ENCODE measurements at regions not wholly inside any gene's neighbourhood (a gene's known extent, or its start where the extent isn't known, plus 50 kb on each side); places are given as distances from the start of the nearest gene placed in this dataset.

DNA sequence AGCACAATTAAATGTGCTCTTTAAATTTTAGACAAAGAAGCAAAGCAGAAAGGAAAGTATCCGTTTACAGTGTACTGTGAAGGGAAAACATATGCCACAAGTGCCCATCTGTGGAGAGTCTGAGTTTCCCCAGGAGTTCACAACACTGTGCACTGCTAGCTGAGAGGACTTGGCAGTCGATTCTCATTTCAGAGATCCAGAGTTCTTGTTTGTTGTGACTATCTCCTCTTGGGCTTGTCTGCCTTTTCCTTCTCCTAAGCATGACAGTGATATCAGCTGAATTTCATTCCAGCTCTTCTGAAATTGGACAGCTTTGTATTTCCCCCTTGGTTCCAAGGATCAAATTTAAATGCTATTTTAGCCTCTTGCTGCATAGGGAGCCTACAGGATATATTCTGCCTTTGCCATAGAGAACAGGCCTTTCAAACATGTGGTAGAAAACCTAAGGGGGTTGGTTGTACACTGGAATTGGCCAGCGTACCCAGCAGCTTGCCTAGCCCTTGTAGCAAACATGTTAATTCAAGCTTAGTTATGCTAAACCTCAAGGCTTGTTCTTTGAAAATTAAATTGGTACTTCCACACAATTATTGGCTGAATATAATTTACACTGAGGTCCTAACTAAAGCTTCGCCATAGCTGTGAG, 259.2 kb upstream of the NOVA1 start:
- no peak for DNase-seq

DNA sequence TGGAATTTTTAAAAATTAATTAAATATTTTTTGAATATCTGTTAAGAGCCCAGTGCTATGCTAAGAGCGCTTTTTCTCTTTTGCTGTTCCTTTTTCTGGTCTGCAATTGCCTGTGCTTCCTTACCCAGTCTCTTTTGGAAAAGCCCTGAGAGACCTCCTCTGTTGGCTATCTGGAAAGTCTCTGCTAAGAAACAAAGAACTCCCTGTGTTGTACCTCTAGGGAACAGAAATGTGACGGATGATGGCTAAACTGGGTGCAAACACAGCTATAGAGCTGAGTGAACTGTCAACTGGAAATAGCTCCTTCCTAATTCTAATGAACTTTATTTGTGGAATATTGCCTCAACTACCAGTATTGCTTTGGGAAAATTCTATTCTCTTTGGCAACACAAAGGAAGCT, 261.6 kb upstream of the NOVA1 start:
- DNase-seq, result no peak

DNA sequence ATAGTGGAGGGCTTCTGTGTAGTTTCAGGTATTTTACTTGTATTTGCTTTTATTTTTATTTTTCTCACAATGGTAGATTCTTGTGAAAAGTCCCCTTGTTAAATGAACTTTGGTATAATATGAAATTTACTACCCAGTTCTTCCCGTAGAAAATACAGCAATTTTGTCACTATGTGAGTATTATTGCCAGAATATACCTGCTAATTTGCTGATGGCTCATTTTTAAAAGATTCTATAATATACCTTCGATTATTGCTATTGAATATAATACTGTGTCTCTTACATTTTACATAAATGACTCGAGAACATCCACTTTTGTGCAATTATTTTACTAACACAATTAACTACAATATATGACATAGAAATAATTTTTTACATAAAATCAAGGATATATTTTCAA, 262.3 kb upstream of the NOVA1 start:
- no peak for DNase-seq

DNA sequence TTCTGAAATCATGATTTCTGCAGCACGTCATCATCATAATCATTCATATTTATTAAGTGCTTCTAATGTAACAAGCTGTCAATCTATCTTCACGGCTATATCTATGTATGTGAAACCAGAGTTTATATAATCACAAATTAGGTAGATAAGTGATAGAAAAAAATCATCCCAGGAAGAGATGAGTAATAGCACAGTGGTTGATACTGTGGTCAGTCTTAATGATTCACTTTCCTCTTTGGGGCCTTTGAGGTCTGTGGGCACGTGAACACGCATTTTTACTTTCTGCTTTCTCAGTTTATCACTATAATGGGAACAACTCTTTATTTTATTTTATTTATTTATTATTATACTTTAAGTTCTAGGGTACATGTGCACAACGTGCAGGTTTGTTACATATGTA, 265.9 kb upstream of the NOVA1 start:
- DNase-seq, result no peak

DNA sequence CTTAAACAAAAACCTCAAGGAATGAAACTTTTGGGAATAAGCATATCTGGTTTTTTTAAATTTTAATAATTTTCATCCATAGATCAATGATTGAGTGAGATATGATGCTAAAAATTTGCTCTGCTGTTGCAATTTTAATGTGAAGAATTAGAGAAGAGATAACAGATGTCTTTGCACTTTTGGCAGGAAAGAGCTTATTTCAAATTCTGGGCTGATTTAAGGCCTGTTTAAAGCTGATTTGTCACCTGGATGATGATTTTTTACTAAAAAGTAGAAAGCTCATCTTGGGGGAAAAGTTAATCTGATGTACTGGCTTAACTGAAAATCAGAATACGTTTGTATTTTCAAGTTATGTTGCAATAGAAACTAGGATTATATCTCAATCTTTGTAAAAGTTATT, 268.9 kb upstream of the NOVA1 start:
- DNase-seq, result no peak

DNA sequence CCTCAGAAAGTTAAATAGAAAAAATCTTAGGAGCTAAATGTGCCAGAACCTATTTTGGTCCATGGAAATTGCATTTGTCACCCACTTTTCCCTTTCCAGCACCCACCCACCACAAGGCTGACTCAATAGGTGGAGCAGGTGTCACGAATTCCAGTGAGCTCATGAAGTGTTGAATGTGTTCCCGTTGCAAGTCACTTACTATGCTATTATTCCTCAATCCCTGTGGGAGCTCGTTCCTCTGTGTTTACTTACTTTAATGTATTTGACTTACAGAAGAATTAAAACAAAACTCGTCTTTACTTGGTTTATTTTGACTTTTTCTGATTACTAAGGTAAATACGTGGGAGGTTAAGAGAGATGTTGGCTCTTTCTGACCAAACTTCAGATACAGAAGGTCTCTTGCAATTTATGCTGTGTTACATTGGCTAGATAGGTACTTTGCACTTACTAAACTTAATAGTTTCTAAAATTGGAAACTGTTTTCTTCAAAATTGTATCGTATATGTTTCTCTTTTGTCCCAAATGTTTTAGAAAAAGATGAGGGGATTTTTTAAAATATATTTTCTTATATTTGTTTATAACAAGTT, 269.4 kb upstream of the NOVA1 start:
- no peak for DNase-seq

DNA sequence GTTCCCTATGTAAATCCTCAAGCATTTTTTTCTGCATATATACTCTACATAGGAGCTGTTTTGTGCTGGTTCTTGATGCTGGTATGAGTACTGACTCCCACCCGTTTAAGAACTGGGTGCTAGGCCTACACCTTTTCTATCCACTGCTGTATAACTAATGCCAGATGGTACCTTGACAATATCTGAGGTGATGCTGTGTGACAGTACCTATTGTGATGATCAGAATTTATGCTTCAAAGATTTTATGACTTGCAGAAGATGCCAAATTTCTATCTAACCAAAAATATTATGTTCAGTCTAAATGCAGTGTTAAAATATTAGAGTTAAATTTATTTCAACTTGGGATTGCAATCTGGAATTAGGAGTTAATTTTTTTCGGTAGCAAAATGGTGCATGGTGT, 272.3 kb upstream of the NOVA1 start:
- no peak for DNase-seq

DNA sequence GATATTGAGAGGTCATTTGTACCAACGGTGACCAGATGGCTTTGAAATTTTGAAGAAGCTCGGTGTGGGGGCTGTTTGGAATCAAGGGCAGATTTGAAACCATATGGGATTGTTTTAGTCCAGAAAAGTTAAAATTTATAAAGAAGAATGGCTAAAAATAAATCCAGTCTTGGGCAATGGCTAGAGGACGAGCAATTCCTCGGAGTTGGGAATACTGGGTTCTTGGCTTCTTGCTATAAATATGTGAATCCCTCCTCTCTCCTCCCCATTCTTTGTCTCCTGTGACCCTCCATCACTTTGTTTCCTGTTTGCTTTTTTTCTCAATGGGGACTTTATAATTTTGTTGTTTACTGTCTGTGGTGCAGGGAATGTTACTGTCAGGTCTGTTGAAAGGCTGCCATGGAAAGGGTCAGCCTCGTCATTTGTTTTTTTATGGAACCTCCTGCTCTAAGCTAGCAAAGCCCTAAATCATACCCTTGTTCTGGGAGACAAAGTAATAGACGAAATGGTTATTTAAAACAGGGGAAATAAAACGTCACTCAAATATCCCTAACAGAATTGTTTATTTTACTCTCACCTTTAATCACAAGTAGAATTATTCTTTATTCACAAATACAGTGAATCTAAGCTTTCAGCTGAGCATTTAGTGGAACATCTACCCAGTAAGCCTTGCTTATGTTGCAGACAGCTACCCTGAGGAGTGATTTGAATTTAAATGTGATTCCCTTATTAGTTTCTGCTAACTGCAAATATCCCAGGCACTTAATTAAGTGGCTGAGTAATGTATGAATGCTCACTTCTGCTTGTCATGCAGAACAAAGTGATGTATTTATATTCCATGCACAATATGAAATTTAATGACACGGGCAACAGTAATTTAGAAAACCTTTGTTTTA, 273.1 kb upstream of the NOVA1 start:
- DNase-seq, result no peak

DNA sequence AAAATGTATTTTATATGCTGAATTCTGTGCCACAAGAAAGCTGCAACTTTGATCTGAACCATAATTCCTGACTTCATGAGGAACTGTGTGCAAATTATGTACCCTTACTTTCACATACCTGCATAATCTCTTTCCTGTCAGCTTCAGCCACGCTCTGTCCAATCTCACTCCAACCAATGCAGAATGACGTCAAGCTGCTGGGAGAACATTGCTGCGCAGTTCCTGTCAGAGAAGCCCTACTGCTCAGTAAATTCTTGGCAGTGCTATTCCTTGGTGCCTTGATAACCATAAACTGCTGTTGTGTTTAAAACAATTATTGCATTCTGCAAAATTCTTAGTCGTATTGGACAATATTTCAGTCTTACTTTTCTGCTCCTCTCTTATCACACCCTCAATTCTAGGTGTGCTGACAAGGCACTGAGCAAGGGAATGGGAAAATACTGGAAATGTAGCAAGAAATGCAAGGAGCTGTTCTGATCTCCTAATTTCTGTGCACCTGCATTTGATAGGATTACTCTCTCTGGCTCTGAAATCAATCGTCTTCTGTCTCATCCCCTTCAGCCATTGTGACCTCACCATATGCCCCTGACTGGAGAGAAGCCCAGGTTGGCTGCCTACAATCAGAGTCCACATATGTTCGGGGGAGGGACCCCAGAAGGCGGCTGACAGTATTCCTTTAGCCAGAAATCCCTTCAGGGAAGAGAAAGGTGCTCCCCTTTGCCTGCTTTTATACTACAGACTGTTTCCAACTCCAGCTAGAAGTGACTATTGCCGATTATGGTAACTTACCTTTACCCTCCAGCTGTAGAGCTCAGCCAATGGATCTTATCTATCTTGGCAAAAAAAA, 274.9 kb upstream of the NOVA1 start:
- no peak for DNase-seq

DNA sequence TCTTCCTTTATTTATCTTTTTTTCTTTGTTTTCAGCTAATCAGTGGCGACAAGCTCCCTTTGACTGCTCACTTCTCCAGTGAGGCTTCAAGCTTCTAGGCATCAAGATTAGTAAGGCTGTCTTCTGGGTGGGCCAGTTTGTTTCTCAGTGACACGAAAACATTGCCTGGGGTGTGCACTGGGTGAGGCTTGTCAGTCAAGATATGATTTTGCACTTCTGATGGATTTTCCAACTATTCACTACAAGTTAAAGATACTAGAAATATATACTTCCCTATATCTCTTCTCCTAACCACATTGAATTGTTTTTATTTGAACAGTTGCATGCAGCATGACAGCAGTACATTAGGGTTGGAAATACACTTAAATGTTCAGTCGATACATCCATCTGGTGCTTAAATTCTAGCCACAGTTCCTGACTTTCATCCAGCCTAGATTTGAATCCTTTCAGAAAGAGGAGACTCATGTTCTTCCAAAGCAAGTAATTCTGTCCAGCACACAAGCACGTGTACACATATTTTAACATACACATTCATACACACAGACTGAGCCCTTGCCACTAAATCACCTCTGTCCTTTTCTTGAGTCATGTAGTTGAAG, 275.6 kb upstream of the NOVA1 start:
- no peak for DNase-seq

DNA sequence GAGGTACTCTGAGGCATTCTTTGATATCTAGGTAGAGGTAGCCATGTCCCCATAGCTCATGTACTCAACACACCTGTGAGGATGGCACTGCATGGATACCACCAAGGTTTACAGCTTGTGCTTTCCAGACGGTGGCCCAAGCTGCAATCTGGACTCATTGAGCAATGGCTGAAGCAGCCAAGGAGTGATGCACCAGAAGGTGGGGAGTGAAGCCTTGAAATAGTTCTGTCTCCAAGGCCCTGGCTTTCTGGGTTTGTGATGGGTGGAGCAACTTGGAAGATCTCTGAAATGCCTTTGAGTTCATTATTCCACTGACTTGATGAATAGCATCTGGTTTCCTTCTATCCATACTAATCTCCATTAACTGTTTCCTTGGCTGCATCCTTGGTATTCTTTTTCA, 290.0 kb upstream of the NOVA1 start:
- DNase-seq, result no peak

DNA sequence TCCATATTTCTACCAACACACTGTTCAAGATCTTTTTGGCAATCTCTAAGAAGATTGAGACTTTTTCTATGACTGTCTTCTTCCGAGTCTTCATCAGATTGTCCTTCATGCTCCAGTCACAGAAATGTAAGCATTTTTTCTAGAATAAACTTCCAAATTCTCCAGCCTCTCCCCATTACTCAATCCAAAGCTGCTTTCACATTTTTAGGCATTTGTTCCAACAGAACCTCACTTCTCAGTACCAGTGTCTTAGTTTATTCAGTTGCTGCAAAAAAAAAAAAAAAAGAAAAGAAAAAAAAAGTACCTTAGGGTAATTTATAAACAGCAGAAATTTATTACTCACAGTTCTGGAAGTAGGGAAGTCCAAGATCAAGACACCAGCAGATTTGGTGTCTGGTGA, 290.8 kb upstream of the NOVA1 start:
- no peak for DNase-seq

DNA sequence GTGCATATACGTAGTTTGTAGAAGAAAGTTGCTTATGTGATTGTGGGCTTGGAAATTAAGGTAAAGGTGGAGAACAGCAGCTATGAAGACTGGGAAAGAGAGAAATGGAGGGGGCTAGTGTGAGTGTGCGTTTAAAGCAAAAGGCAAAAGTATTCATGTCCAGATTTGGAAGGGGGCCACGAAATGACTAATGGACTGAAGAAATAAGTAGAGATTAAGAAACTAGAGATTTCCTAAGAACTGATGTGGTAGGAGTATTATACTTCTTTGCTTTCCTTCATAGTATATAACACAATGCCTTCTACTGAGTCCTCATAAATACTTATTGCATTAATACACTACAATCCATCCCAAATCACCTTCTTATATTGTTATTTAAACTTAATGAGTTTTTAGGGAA, 298.6 kb upstream of the NOVA1 start:
- no peak for DNase-seq

DNA sequence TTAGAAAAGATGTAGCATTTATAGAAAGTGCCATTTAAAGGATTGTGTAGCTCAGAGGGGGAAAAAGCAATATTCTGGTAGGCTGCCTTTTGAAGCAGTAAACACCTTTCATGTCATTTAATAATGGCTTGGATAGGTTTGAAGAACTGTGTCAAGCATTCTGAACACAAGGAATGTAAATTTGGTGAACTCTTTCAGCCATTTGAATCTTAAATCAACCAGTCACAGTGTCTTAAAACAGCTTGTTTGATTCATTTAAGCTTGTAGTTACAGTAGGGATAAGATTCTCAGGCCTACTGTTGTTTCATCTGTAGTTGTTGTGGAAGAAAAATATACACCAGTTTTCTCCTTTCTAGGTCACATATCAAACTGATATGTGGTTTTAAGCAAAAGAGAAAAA, 299.4 kb upstream of the NOVA1 start:
- DNase-seq, result no peak

DNA sequence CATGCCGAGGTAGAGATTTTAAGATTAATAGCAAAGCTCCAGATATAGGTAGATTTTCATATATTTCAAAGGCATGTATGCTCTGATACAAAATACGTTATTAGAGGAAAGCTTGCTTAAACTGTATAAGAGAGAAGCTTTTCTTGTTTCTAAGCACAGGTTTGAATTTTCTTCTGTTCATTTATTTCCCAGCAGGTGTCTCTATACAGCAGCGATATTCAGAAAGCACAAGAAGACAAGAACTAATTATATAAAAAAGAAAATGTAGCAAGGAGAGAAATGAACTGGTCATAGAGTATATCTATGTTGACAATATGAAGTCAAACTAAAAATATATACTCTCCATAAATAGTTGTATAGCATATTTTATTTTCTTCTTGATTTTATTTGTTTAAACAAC, 307.4 kb upstream of the NOVA1 start:
- DNase-seq, result no peak

DNA sequence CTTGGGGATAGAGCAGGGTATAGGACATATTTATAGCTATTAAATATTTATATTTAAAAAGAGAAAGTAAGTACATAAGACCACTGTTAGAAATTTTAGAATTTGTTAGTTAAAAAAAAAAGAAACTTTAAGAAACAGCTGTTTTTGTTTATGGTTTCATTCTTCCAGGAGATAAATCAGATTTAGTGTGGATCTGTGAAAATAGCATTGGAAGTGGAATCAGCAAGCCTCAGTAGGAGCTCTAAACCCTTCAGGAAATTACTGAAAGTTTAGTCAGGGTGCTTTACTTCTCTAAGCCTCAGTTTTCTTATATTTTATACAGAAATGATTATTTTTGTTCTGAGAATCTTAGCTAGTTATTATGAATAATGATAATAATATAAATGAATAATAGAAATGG, 316.0 kb upstream of the NOVA1 start:
- DNase-seq, result no peak

DNA sequence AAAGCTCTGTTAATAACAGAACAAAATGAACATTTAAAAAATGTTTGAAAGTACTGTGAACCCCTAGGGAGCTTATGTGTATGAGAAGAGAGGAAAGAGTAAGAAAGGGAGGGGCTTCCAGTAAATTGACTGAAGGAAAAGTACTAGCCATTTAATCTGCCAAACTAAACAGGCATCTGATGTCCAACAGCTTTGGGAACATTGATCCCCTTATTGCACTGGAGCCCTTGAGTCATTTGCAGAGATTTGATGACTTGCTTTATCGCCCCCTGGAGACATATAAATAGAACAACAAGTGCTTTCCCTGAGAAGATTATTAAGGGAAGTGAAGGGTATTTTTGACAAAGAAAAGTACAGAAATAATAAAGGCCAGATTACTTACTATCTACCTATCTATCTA, 319.3 kb upstream of the NOVA1 start:
- DNase-seq, result no peak

DNA sequence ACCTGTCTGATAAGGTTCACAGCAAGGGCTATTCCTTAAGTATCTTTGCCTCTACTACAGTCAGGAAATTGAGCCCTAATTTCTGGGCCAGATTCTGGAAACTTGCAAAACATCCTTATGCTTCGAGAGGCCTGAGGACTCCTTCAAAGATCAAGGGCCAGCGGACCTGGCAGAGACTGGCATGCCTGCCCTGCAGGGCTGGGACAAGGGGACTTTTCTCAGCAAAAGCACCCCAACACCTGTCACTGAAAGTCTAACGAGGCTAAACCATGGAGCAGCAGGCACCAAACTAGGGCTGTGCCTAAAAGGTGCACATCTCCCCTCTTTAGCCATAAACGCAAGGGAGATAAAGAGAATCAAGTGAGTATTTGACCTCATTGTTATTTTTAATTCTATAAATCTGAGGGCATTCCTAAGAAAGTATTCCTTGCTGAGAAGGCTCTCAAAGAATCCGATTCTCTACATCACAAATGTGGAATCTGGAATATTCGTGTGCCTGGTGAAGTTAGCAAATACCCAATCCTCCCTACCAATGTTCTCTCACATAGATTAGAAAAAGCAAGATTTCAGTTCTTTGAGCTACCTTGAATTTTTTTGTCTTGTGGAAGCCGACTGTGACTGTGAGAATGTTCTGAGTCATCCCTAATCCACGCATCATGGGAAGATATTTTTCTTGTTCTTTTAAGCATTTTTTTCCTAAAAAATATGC, 328.2 kb upstream of the NOVA1 start:
- no peak for DNase-seq

DNA sequence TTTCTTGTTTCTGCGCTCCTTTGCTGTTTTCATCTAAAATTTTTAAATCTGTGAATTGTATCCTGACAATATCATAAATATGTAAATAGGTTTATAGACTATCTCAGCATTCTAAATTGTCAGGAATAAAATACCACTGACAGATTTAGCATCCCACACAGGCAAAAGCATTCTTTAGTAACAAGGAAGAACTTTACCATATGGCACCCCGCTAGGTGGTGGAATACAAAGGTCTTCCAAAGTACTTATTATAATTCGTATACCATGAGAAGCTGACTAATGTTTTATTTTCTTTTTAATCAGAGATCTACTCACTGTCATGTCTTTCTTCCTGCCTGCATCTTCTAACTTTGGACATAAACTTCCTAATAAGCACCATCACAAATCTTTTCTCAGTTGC, 328.8 kb upstream of the NOVA1 start:
- no peak for DNase-seq

DNA sequence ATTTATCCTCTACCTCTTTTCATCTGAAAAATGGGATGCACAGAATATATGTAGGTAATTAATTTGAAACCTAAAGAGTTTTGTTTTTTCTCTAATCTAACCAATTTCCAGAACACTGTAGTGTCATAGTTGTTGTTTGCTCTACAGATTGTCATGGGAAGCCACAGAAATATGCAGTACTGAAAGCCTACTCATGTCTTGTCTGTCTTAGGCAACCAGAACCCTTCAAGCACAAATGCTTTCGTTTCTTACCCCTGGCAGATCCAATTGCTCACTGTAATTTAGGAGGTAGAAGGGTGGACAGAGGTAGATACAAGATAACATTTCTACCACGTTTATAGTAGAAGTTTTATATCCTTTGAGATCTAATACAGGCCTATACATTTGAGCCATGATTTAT, 330.2 kb upstream of the NOVA1 start:
- no peak for DNase-seq

DNA sequence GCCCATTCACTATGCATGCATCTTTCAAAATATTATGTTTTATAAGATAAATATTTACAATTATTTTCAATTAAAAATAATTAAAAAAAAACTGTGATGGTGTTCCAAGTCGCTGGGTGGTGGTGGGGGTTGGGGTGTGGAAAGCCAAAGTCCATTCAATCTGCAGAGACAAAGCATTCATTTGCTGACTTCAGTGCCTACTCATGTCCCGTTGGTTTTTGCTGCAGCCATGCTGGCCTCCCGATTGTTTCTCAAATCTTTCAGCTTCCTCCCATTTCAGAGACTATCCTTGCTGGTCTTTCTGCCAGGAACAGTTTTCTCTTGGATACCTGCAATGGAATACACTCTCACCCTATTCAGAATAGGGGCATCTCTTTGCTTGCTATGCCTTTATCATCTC, 331.5 kb upstream of the NOVA1 start:
- no peak for DNase-seq

DNA sequence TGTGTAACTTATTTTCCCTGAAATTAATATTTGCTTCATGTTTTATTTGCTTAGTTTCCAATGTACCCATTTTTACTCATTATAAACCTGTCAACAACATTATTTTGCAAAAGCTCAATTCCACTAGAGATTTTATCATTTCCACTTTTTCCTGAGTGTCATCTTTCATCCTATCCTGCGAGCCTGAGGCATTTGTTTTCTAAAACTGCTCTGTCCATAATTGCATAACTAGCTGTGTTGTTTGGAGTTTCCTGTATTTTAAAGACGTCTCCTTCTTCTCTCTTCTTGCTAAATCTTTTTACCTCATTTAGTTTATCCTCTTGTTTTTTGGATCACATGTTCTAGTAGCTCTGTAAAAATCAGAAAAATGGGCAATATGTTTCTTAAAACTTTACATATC, 332.7 kb upstream of the NOVA1 start:
- DNase-seq, result no peak
